Liver (tissue), 8 donors: ENCODE measurements at regions not wholly inside any gene's neighbourhood (a gene's known extent, or its start where the extent isn't known, plus 50 kb on each side); places are given as distances from the start of the nearest gene placed in this dataset.

Source experiments
- DNase-seq: peaks from one replicate; pipeline ENCODE4 v3.0.0-alpha.2; 2017; ENCODE audit warnings: low spot score
- H3K27ac ChIP-seq, 2 donors: one replicate each; pipeline ENCODE4 v1.7.0; 2013; ENCODE audit warnings: inconsistent platforms in 2 of 2, low read length in 2 of 2, control low read depth in 1 of 2, low read depth in 1 of 2, mild to moderate bottlenecking in 1 of 2
- H3K27me3 ChIP-seq, 4 donors: one replicate each; pipeline versions ENCODE4 v1.6.1 to v1.7.0; 2013; ENCODE audit warnings: low read length in 3 of 4, inconsistent platforms in 1 of 4, mild to moderate bottlenecking in 1 of 4, moderate library complexity in 1 of 4; ENCODE audit not compliant: control insufficient read depth in 4 of 4, insufficient read depth in 4 of 4
- H3K36me3 ChIP-seq, 4 donors: one replicate each; pipeline versions ENCODE4 v1.6.1 to v1.7.0; 2013; ENCODE audit warnings: low read length in 3 of 4, mild to moderate bottlenecking in 3 of 4, low read depth in 1 of 4, moderate library complexity in 1 of 4; ENCODE audit not compliant: control insufficient read depth in 4 of 4, insufficient read depth in 3 of 4
- H3K4me1 ChIP-seq, 4 donors: one replicate each; pipeline versions ENCODE4 v1.6.1 to v1.7.0; 2013; ENCODE audit warnings: low read length in 3 of 4, mild to moderate bottlenecking in 3 of 4, moderate library complexity in 1 of 4; ENCODE audit not compliant: control insufficient read depth in 4 of 4, insufficient read depth in 4 of 4
- H3K4me3 ChIP-seq, 3 donors: one replicate each; pipeline versions ENCODE4 v1.6.1 to v1.7.0; 2013; ENCODE audit warnings: low read length in 3 of 3, control low read depth in 1 of 3, low read depth in 1 of 3, mild to moderate bottlenecking in 1 of 3
- H3K9ac ChIP-seq, 2 donors: one replicate each; pipeline ENCODE4 v1.7.0; 2013; ENCODE audit warnings: low read length in 2 of 2, mild to moderate bottlenecking in 2 of 2, moderate library complexity in 2 of 2, control low read depth in 1 of 2, low read depth in 1 of 2
- H3K9me3 ChIP-seq, 4 donors: one replicate each; pipeline versions ENCODE4 v1.6.1 to v1.7.0; 2013; ENCODE audit warnings: low read length in 3 of 4; ENCODE audit not compliant: control insufficient read depth in 4 of 4
- EGR1 ChIP-seq, 2 donors: IDR thresholded peaks; 2 replicates each; pipeline ENCODE4 v1.6.1; 2016 to 2018; ENCODE audit warnings: antibody characterized with exemption in 2 of 2, low read depth in 2 of 2
- FOXA1 ChIP-seq: IDR thresholded peaks from 2 replicates; pipeline ENCODE4 v1.6.1; 2016; ENCODE audit warnings: antibody characterized with exemption
- FOXA2 ChIP-seq: IDR thresholded peaks from 2 replicates; pipeline ENCODE4 v1.6.1; 2016; ENCODE audit warnings: antibody characterized with exemption
- GABPA ChIP-seq, 2 donors: IDR thresholded peaks in 1 of 2; conservative IDR thresholded peaks in 1 of 2; 2 replicates each; pipeline ENCODE4 v1.6.1; 2016; ENCODE audit warnings: antibody characterized with exemption in 2 of 2, mild to moderate bottlenecking in 1 of 2, moderate library complexity in 1 of 2
- HNF4G ChIP-seq: IDR thresholded peaks from 2 replicates; pipeline ENCODE4 v1.6.1; 2016; ENCODE audit warnings: antibody characterized with exemption
- JUND ChIP-seq, 2 donors: IDR thresholded peaks; 2 replicates each; pipeline ENCODE4 v1.6.1; 2016; ENCODE audit warnings: antibody characterized with exemption in 2 of 2
- NR2F2 ChIP-seq: IDR thresholded peaks from 2 replicates; pipeline ENCODE4 v1.6.1; 2016; ENCODE audit warnings: antibody characterized with exemption
- RAD21 ChIP-seq, 2 donors: IDR thresholded peaks; 2 replicates each; pipeline ENCODE4 v1.6.1; 2016; ENCODE audit warnings: antibody characterized with exemption in 2 of 2, mild to moderate bottlenecking in 2 of 2
- REST ChIP-seq: IDR thresholded peaks from 2 replicates; pipeline ENCODE4 v1.6.1; 2016; ENCODE audit warnings: antibody characterized with exemption, mild to moderate bottlenecking
- RXRA ChIP-seq, 2 donors: IDR thresholded peaks; 2 replicates each; pipeline ENCODE4 v1.6.1; 2017 to 2018; ENCODE audit warnings: antibody characterized with exemption in 2 of 2, mild to moderate bottlenecking in 1 of 2
- SP1 ChIP-seq: IDR thresholded peaks from 2 replicates; pipeline ENCODE4 v1.6.1; 2018; ENCODE audit warnings: antibody characterized with exemption, mild to moderate bottlenecking
- YY1 ChIP-seq: IDR thresholded peaks from 2 replicates; pipeline ENCODE4 v1.6.1; 2016; ENCODE audit warnings: antibody characterized with exemption, mild to moderate bottlenecking
- WGBS: extraction: QIAGEN DNeasy Blood & Tissue Kit; methylation state at CpG from one replicate; pipeline ENCODE4 v1.1.7; 2013; 5-methylcytosine and 5-hydroxymethylcytosine counted together
- TF ChIP-seq, protein P1 (sequence below): IDR thresholded peaks from 2 replicates; pipeline ENCODE4 v1.6.1; 2016; ENCODE audit warnings: antibody characterized with exemption
- TF ChIP-seq, protein P2 (sequence below): IDR thresholded peaks from 2 replicates; pipeline ENCODE4 v1.6.1; 2016; ENCODE audit warnings: antibody characterized with exemption
- TF ChIP-seq, protein P3 (sequence below): IDR thresholded peaks from 2 replicates; pipeline ENCODE4 v1.6.1; 2016; ENCODE audit warnings: antibody characterized with exemption
- TF ChIP-seq, protein P4 (sequence below): fragments of 150-350 bp; IDR thresholded peaks from 2 replicates; pipeline ENCODE4 v1.5.1; 2017; ENCODE audit warnings: improper control_type of control experiment, low read depth, low read length; ENCODE audit not compliant: missing input control
- donor health status: healthy.
- donor health status: healthy.
- donor health status: healthy.
- donor health status: healthy.
- donor health status: healthy.

DNA sequence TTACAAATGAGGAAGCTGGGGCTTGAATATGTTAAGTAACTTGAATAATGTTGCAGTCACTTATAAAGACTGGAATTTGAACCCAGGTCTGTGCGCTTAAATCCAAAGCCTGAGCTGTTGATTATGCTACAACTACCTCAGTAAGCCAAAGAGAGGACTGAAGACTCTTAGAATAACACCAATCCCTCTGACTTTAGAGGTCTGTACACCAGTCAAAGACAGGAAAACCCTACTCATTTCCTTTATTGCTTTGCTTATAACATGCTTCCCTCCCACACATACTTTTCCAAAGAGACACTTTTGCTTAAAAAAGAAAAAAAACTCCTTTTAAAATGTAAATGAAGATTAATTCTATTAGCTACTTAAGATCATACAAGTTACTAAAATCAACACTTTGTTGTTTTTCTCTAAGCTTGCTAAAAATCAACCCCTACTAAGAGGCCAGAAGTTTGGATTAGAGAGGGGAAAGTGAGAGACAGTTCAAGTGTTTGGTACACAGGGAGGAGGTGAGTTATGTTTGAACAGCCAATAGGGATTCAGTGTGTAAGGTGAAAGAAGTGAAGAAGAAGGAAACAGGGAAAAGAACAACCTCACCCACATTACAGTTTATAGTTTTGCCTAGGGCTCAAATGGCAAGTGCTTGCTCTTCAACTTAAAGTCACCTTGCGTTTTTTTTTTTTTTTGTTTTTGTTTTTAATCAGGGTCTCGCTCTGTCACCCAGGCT lies 74.8 kb downstream of the MDH2 start (continued):
- TF ChIP-seq, protein P1, sequence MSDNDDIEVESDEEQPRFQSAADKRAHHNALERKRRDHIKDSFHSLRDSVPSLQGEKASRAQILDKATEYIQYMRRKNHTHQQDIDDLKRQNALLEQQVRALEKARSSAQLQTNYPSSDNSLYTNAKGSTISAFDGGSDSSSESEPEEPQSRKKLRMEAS = no peak
- TF ChIP-seq, protein P2, sequence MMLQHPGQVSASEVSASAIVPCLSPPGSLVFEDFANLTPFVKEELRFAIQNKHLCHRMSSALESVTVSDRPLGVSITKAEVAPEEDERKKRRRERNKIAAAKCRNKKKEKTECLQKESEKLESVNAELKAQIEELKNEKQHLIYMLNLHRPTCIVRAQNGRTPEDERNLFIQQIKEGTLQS = no peak
- no peak for TF ChIP-seq RXRA (IDR thresholded peaks at IDR 0.05)
- no peak for TF ChIP-seq EGR1 (IDR thresholded peaks at IDR 0.05; ENCODE audit: low read depth in 2 of 2)

GRCh38 chr7:76123316-76123715 lies 75.4 kb downstream of the MDH2 start:
- no peak for DNase-seq
- Histone ChIP-seq H3K4me3 (no peak overlapping the region), H3K9ac (no peak overlapping the region), H3K27ac (no peak overlapping the region), H3K4me1 (peaks cover 4 to 9% (median 6%) of the 10 kb centered on the region in 4 donors), H3K36me3 (peaks cover 0 to 6% (median 1%) of the 10 kb centered on the region in 4 donors), H3K9me3 (no peaks in the 10 kb centered on the region), H3K27me3 (no peaks in the 10 kb centered on the region)
- TF ChIP-seq, protein P2 = no peak
- TF ChIP-seq YY1 = no peak
- no peak for TF ChIP-seq REST
- TF ChIP-seq HNF4G = no peak
- TF ChIP-seq, protein P3, sequence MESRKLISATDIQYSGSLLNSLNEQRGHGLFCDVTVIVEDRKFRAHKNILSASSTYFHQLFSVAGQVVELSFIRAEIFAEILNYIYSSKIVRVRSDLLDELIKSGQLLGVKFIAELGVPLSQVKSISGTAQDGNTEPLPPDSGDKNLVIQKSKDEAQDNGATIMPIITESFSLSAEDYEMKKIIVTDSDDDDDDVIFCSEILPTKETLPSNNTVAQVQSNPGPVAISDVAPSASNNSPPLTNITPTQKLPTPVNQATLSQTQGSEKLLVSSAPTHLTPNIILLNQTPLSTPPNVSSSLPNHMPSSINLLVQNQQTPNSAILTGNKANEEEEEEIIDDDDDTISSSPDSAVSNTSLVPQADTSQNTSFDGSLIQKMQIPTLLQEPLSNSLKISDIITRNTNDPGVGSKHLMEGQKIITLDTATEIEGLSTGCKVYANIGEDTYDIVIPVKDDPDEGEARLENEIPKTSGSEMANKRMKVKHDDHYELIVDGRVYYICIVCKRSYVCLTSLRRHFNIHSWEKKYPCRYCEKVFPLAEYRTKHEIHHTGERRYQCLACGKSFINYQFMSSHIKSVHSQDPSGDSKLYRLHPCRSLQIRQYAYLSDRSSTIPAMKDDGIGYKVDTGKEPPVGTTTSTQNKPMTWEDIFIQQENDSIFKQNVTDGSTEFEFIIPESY = no peak
- 96% methylated on average over 4 of the region's 4 CpGs for WGBS

- Histone ChIP-seq H3K9me3 (no peaks in the 10 kb centered on the region), H3K27ac (no peak overlapping the region), H3K36me3 (peaks cover 0 to 6% (median 1%) of the 10 kb centered on the region in 4 donors), H3K4me3 (no peak overlapping the region), H3K4me1 (peaks cover 4 to 12% (median 7%) of the 10 kb centered on the region in 4 donors), H3K9ac (no peak overlapping the region), H3K27me3 (no peaks in the 10 kb centered on the region)
- no peak for DNase-seq
- 94% methylated on average over 2 of the region's 2 CpGs for WGBS
- no peak for TF ChIP-seq EGR1 (IDR thresholded peaks at IDR 0.05; ENCODE audit: low read depth in 2 of 2)
- no peak for TF ChIP-seq SP1
- no peak for TF ChIP-seq HNF4G
- no peak for TF ChIP-seq YY1
- TF ChIP-seq, protein P2 = no peak
- TF ChIP-seq REST = no peak
- TF ChIP-seq, protein P1 = no peak
- no peak for TF ChIP-seq NR2F2
- TF ChIP-seq FOXA2 = no peak
- TF ChIP-seq RXRA (IDR thresholded peaks at IDR 0.05) = no peak
- no peak for TF ChIP-seq RAD21 (IDR thresholded peaks at IDR 0.05)
- TF ChIP-seq GABPA (IDR thresholded peaks at IDR 0.05 in 1 of 2, conservative IDR thresholded peaks at IDR 0.05 in 1 of 2) = no peak
- TF ChIP-seq, protein P4, sequence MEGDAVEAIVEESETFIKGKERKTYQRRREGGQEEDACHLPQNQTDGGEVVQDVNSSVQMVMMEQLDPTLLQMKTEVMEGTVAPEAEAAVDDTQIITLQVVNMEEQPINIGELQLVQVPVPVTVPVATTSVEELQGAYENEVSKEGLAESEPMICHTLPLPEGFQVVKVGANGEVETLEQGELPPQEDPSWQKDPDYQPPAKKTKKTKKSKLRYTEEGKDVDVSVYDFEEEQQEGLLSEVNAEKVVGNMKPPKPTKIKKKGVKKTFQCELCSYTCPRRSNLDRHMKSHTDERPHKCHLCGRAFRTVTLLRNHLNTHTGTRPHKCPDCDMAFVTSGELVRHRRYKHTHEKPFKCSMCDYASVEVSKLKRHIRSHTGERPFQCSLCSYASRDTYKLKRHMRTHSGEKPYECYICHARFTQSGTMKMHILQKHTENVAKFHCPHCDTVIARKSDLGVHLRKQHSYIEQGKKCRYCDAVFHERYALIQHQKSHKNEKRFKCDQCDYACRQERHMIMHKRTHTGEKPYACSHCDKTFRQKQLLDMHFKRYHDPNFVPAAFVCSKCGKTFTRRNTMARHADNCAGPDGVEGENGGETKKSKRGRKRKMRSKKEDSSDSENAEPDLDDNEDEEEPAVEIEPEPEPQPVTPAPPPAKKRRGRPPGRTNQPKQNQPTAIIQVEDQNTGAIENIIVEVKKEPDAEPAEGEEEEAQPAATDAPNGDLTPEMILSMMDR = no peak
- TF ChIP-seq JUND (IDR thresholded peaks at IDR 0.05) = no peak
- TF ChIP-seq FOXA1 = no peak
Observed at GRCh38 chr7:76125560-76125959, 76.1 kb upstream of the SRRM3 start.
